ENCODE measurements at regions not wholly inside any gene's neighbourhood (a gene's known extent, or its start where the extent isn't known, plus 50 kb on each side); places are given as distances from the start of the nearest gene placed in this dataset.

DNA sequence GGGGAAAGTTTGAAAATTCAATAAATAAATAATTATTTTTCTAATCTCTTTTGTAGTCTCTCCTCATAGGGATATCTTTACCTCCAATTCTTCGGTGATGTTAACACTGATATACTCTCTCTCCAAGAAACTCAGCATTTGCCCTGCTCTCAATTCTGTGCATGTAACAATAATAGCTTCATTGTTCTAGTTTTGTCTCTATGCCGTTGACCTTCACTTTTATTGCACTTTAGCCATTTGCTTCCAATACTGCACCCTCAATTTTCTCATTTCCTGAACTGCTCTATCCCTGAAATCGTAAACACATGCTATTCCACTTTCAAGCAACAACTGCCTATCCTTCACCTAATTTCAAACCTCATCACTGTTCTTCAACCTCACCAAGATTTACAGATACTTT lies 645.0 kb downstream of the C12orf50 start:
- POLR2A ChIA-PET = no interaction called here
- Mint-ChIP-seq H3K4me1 (ENCODE audit: low read depth) (no peaks in the 10 kb centered on the region), H3K36me3 (ENCODE audit: low read depth) (no peaks in the 10 kb centered on the region), H3K4me3 (no peak overlapping the region), H3K9me3 (peaks cover 2% of the 10 kb centered on the region), H3K27me3 (no peaks in the 10 kb centered on the region), H3K27ac (no peak overlapping the region)
- TF ChIP-seq, protein P1, sequence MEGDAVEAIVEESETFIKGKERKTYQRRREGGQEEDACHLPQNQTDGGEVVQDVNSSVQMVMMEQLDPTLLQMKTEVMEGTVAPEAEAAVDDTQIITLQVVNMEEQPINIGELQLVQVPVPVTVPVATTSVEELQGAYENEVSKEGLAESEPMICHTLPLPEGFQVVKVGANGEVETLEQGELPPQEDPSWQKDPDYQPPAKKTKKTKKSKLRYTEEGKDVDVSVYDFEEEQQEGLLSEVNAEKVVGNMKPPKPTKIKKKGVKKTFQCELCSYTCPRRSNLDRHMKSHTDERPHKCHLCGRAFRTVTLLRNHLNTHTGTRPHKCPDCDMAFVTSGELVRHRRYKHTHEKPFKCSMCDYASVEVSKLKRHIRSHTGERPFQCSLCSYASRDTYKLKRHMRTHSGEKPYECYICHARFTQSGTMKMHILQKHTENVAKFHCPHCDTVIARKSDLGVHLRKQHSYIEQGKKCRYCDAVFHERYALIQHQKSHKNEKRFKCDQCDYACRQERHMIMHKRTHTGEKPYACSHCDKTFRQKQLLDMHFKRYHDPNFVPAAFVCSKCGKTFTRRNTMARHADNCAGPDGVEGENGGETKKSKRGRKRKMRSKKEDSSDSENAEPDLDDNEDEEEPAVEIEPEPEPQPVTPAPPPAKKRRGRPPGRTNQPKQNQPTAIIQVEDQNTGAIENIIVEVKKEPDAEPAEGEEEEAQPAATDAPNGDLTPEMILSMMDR (IDR thresholded peaks at IDR 0.05) = no peak
- CTCF ChIA-PET = no interaction called here
- intact Hi-C loops (cut with micrococcal nuclease) = no loop called here
- DNase-seq (no peak), ATAC-seq (no peak)

DNA sequence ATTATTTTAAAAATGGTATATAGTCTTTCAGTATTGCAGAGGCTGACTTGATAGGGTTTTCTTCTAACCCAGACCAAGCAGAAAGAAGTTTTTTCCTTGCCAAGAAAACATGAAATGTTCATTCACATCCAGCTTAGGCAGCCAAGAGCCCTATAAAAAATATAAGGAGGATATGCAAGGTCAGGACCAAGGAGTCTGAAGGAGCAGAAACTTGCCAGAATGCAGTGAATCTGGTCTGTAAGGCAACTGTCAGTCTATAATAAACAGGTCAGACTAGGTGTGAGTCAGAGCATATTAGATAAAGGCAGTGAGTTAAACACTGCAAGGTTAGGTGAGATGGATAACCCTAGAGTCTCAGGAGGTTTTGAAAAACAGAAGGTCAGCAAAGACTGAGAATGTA lies 645.5 kb downstream of the C12orf50 start:
- H3K9me3 Mint-ChIP-seq = peaks cover 2% of the 10 kb centered on the region
- H3K36me3 Mint-ChIP-seq (ENCODE audit: low read depth) = no peaks in the 10 kb centered on the region
- ATAC-seq = no peak
- POLR2A ChIA-PET = no interaction called here
- intact Hi-C loops (cut with micrococcal nuclease) = no loop called here
- no peak for DNase-seq
- no peaks in the 10 kb centered on the region for H3K27me3 Mint-ChIP-seq
- H3K4me3 Mint-ChIP-seq = no peak overlapping the region
- TF ChIP-seq, protein P1 (IDR thresholded peaks at IDR 0.05) = no peak
- no peak overlapping the region for H3K27ac Mint-ChIP-seq
- H3K4me1 Mint-ChIP-seq (ENCODE audit: low read depth) = no peaks in the 10 kb centered on the region
- CTCF ChIA-PET = no interaction called here

DNA sequence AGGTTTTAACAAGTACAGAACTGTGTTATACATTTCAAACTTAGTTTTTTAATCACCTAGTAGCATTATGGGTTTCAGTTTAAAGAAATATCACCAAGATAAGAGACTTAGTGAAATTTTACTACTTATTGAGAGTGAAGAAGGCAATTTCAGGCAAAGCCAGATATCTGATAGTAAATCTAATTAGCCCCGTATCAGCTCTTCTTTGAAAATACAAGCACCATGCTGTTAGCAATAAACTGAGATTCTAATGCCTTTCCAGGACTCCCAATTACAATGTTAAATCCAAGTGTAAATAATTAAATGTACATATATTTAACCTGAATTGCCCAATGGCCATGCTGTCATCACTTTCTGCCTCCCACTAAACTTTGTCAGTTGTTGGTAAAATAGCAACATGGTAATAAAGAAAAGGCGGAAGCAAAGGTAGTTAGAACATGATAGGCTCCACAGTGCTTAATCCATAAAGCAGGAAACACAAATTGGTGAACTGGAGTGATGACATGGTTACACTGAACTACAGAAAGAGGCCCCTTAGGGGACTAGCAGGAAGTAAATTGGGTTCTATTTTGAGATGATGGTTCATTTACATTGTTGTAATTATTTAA lies 646.1 kb downstream of the C12orf50 start:
- intact Hi-C loops (cut with micrococcal nuclease) = no loop called here
- Mint-ChIP-seq H3K27me3 (no peaks in the 10 kb centered on the region), H3K4me1 (ENCODE audit: low read depth) (no peaks in the 10 kb centered on the region), H3K36me3 (ENCODE audit: low read depth) (no peaks in the 10 kb centered on the region), H3K4me3 (no peak overlapping the region), H3K9me3 (peaks cover 2% of the 10 kb centered on the region), H3K27ac (no peak overlapping the region)
- ATAC-seq (no peak), DNase-seq (no peak)
- TF ChIP-seq, protein P1 (IDR thresholded peaks at IDR 0.05) = no peak
- ChIA-PET POLR2A (no interaction called here), CTCF (no interaction called here)

DNA sequence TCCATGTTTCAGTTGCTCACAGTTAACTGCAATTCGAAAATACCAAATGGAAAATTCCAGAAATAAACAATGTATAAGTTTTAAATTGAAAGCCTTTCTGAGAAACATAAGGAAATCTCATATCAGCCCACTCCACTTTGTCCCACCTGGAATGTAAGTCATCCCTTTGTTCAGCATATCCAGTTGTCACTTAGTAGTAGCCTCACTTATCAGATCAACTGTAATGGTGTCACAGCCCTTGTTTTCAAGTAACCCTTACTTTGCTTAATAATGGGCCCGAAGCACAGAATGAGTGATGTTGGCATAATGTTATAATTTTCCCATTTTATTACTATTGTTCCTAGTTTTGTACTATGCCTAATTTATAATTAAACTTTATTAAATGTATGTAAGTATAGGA lies 646.8 kb downstream of the C12orf50 start:
- CTCF ChIA-PET = no interaction called here
- POLR2A ChIA-PET = no interaction called here
- H3K4me3 Mint-ChIP-seq = no peak overlapping the region
- no peaks in the 10 kb centered on the region for H3K36me3 Mint-ChIP-seq (ENCODE audit: low read depth)
- no peak overlapping the region for H3K27ac Mint-ChIP-seq
- no peaks in the 10 kb centered on the region for H3K9me3 Mint-ChIP-seq
- intact Hi-C loops (cut with micrococcal nuclease) = no loop called here
- H3K4me1 Mint-ChIP-seq (ENCODE audit: low read depth) = no peaks in the 10 kb centered on the region
- no peak for DNase-seq
- ATAC-seq = no peak
- TF ChIP-seq, protein P1 (IDR thresholded peaks at IDR 0.05) = no peak
- no peaks in the 10 kb centered on the region for H3K27me3 Mint-ChIP-seq

DNA sequence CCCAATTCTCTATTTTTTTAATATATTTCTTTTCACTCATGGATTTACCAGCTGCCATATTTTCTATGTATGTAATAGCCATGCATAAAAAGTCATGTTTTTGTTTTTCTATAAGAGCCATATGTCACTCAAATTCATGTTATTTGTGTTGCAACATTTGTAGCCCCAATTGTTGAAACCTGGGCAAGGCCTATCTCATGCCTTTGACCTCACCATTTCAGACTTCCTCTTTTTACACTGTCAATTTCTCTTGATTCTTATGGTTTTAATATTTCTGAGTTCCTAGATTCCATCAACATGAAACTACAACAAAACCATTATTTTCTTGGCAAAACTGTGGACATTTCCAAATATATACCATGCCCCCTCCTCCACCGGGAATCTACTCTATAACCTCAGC lies 647.5 kb downstream of the C12orf50 start:
- Mint-ChIP-seq H3K4me3 (no peak overlapping the region), H3K4me1 (ENCODE audit: low read depth) (no peaks in the 10 kb centered on the region), H3K36me3 (ENCODE audit: low read depth) (no peaks in the 10 kb centered on the region), H3K9me3 (no peaks in the 10 kb centered on the region), H3K27ac (no peak overlapping the region), H3K27me3 (no peaks in the 10 kb centered on the region)
- ChIA-PET CTCF (no interaction called here), POLR2A (no interaction called here)
- no peak for DNase-seq
- intact Hi-C loops (cut with micrococcal nuclease) = no loop called here
- no peak for ATAC-seq
- TF ChIP-seq, protein P1 (IDR thresholded peaks at IDR 0.05) = no peak
